ENCODE measurements at regions not wholly inside any gene's neighbourhood (a gene's known extent, or its start where the extent isn't known, plus 50 kb on each side); places are given as distances from the start of the nearest gene placed in this dataset.

DNA sequence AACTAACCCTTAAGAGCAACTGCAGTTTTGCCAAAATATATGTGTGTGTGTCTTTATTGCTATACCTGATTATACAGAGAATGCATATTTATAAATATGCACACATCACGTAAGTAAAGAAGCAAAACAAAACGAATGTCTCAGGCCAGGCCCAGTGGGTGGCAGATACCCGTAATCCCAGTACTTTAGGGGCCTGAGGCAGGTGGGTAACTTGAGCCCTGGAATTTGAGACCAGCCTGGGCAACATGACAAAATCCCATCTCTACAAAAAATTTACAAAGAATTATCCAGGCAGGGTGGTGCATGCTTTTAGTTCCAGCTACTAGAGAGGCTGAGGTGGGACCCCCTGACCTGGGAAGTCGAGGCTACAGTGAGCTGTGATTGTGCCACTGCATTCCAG is 745.3 kb downstream of the SATB2 start:
- Histone ChIP-seq H3K27ac (ENCODE audit: low read length) (no peak overlapping the region), H3K9me3 (ENCODE audit: control insufficient read depth in 2 of 2, low read length in 2 of 2) (no peaks in the 10 kb centered on the region), H3K36me3 (ENCODE audit: control insufficient read depth in 2 of 2, insufficient read depth in 2 of 2, low read length in 2 of 2) (no peaks in the 10 kb centered on the region), H3K4me1 (ENCODE audit: control insufficient read depth, insufficient read depth, low read length) (no peaks in the 10 kb centered on the region), H3K27me3 (ENCODE audit: control insufficient read depth in 1 of 2, insufficient read depth in 2 of 2, low read length in 2 of 2) (no peaks in the 10 kb centered on the region), H3K9ac (ENCODE audit: low read length in 2 of 2) (no peak overlapping the region), H3K4me3 (ENCODE audit: low read length in 2 of 2) (no peak overlapping the region)

DNA sequence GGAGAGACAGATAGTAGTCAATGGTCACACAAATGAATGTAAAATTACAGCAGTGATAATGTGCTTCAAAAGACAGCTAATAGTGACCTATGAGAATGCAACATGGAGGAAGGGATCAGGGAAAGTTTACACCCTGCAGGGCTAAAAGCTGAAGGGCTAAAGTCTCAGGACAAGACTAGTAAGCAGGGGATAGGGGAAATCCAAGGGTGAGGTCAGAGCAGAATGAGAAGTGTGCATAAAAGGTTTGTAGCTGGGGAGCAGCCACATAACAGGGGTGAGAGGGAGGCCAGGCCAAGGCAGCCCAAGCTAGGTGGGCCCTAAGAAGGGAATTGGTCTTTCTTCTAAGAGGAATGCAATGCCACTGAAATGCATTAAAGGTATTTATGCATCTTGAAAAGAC is 746.3 kb downstream of the SATB2 start:
- H3K36me3 ChIP-seq (ENCODE audit: control insufficient read depth in 2 of 2, insufficient read depth in 2 of 2, low read length in 2 of 2): no peaks in the 10 kb centered on the region
- no peak overlapping the region for H3K27ac ChIP-seq (ENCODE audit: low read length)
- no peaks in the 10 kb centered on the region for H3K27me3 ChIP-seq (ENCODE audit: control insufficient read depth in 1 of 2, insufficient read depth in 2 of 2, low read length in 2 of 2)
- H3K9me3 ChIP-seq (ENCODE audit: control insufficient read depth in 2 of 2, low read length in 2 of 2): no peaks in the 10 kb centered on the region
- no peak overlapping the region for H3K9ac ChIP-seq (ENCODE audit: low read length in 2 of 2)
- H3K4me3 ChIP-seq (ENCODE audit: low read length in 2 of 2): no peak overlapping the region
- H3K4me1 ChIP-seq (ENCODE audit: control insufficient read depth, insufficient read depth, low read length): no peaks in the 10 kb centered on the region

DNA sequence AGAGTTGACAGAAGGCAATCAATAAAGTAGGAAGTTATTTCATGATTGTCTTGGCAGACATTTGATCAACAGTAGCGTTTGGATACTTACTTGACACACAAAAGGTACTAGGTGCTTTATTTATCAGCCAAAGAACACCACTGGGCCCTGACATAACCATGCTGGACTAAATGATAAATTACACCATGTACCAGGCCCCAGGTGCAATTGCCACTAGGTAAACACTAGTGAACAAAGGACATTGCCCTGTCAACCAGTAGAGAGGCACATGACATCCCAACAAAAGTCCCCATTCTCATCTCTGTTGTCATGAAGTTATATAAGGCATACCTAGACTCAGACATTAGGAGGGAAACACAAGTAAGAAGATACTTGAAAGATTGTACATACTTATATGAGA is 747.2 kb downstream of the SATB2 start:
- Histone ChIP-seq H3K27ac (ENCODE audit: low read length) (no peak overlapping the region), H3K9ac (ENCODE audit: low read length in 2 of 2) (no peak overlapping the region), H3K4me3 (ENCODE audit: low read length in 2 of 2) (no peak overlapping the region), H3K36me3 (ENCODE audit: control insufficient read depth in 2 of 2, insufficient read depth in 2 of 2, low read length in 2 of 2) (no peaks in the 10 kb centered on the region), H3K27me3 (ENCODE audit: control insufficient read depth in 1 of 2, insufficient read depth in 2 of 2, low read length in 2 of 2) (no peaks in the 10 kb centered on the region), H3K4me1 (ENCODE audit: control insufficient read depth, insufficient read depth, low read length) (no peaks in the 10 kb centered on the region), H3K9me3 (ENCODE audit: control insufficient read depth in 2 of 2, low read length in 2 of 2) (no peaks in the 10 kb centered on the region)

DNA sequence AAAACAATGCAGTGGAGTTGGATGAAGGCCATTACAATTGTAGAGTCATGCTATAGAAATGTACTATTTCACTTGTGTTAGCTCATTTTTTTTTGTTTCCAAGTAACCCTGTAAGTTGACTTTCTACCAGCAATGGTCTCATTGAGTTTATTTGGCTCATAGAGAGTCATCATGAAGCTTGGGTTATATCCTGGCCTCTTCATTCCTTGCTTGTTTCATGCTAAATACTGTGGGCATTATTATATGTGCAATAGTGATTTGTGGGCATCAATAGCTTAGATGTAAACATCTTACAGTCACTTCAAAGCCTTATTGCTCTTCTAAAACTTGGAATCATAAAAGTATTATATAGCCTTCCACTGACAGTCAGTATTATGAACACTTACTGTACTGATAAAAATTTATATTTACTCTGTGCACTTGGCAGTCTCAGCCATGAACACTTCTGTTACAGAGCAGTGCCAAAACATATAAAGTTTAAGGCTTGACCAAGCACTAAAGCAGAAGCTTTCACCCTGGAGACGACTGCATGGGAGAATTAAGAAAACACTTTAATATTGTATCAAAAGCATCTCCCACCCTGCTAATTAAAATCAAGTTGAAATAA is 751.2 kb downstream of the SATB2 start:
- Histone ChIP-seq H3K27ac (ENCODE audit: low read length) (no peak overlapping the region), H3K27me3 (ENCODE audit: control insufficient read depth in 1 of 2, insufficient read depth in 2 of 2, low read length in 2 of 2) (no peaks in the 10 kb centered on the region), H3K9me3 (ENCODE audit: control insufficient read depth in 2 of 2, low read length in 2 of 2) (no peaks in the 10 kb centered on the region), H3K36me3 (ENCODE audit: control insufficient read depth in 2 of 2, insufficient read depth in 2 of 2, low read length in 2 of 2) (no peaks in the 10 kb centered on the region), H3K4me1 (ENCODE audit: control insufficient read depth, insufficient read depth, low read length) (no peaks in the 10 kb centered on the region), H3K9ac (ENCODE audit: low read length in 2 of 2) (no peak overlapping the region), H3K4me3 (ENCODE audit: low read length in 2 of 2) (no peak overlapping the region)

DNA sequence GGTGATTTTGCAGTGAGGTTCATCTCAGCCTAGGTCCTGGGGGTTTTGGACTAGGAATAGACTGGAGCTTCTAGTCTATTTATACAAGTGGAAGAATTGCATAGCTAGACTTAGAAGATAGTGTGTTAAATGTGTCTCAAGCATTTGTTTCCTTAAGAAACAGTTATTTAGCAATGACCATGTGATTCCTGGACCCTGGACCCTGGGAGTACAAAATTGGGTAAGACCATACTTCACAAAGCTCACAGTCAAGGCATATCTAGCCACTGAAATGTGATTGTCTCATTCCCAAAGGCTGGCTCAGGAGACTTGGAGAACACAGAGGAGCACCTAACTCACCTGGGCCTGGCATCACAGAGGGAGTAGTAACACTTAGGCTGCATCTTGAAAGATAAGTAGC is 754.5 kb downstream of the SATB2 start:
- Histone ChIP-seq H3K9me3 (ENCODE audit: control insufficient read depth in 2 of 2, low read length in 2 of 2) (no peaks in the 10 kb centered on the region), H3K27ac (ENCODE audit: low read length) (no peak overlapping the region), H3K27me3 (ENCODE audit: control insufficient read depth in 1 of 2, insufficient read depth in 2 of 2, low read length in 2 of 2) (no peaks in the 10 kb centered on the region), H3K9ac (ENCODE audit: low read length in 2 of 2) (no peak overlapping the region), H3K36me3 (ENCODE audit: control insufficient read depth in 2 of 2, insufficient read depth in 2 of 2, low read length in 2 of 2) (no peaks in the 10 kb centered on the region), H3K4me1 (ENCODE audit: control insufficient read depth, insufficient read depth, low read length) (no peaks in the 10 kb centered on the region), H3K4me3 (ENCODE audit: low read length in 2 of 2) (no peak overlapping the region)

DNA sequence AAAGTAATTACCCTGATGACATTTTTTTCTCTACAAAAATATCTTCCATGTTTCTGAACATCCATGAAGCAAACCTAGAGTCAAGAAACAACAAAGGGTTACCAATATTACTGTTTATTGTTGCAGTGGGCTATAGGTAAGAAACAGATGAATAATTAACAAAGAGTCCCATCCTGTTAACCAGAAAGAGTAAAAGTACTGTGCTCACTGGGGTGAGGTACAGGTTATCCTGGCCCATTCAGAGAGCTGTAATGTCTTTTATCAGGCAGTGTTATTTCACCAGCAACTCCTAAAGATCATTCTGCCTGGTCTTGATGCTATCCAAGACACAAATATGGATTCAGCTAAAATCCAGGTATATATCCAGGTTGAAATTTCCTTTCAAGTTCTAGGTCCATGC is 754.9 kb downstream of the SATB2 start:
- H3K9me3 ChIP-seq (ENCODE audit: control insufficient read depth in 2 of 2, low read length in 2 of 2): no peaks in the 10 kb centered on the region
- no peak overlapping the region for H3K4me3 ChIP-seq (ENCODE audit: low read length in 2 of 2)
- no peak overlapping the region for H3K27ac ChIP-seq (ENCODE audit: low read length)
- no peaks in the 10 kb centered on the region for H3K27me3 ChIP-seq (ENCODE audit: control insufficient read depth in 1 of 2, insufficient read depth in 2 of 2, low read length in 2 of 2)
- H3K4me1 ChIP-seq (ENCODE audit: control insufficient read depth, insufficient read depth, low read length): no peaks in the 10 kb centered on the region
- H3K9ac ChIP-seq (ENCODE audit: low read length in 2 of 2): no peak overlapping the region
- no peaks in the 10 kb centered on the region for H3K36me3 ChIP-seq (ENCODE audit: control insufficient read depth in 2 of 2, insufficient read depth in 2 of 2, low read length in 2 of 2)

DNA sequence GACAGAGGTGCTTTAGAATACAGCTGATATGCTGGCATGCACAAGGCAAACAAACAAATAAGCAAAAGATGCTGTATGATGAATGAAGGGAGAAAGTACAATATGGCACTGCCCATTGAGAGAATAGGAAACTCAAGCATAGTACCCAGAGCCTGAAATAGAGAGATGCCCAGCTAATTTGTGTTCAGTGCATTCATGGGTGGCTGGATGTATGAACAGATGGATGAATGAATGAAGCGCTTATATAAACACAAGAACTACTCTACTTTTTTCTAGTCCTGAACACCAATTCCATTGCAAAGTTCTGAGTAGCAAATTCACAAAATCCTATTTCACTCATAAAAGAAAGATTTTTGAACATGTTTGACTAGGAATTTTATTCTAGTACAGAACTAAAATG is 756.3 kb downstream of the SATB2 start:
- Histone ChIP-seq H3K4me1 (ENCODE audit: control insufficient read depth, insufficient read depth, low read length) (no peaks in the 10 kb centered on the region), H3K27me3 (ENCODE audit: control insufficient read depth in 1 of 2, insufficient read depth in 2 of 2, low read length in 2 of 2) (no peaks in the 10 kb centered on the region), H3K4me3 (ENCODE audit: low read length in 2 of 2) (no peak overlapping the region), H3K36me3 (ENCODE audit: control insufficient read depth in 2 of 2, insufficient read depth in 2 of 2, low read length in 2 of 2) (no peaks in the 10 kb centered on the region), H3K27ac (ENCODE audit: low read length) (no peak overlapping the region), H3K9ac (ENCODE audit: low read length in 2 of 2) (no peak overlapping the region), H3K9me3 (ENCODE audit: control insufficient read depth in 2 of 2, low read length in 2 of 2) (no peaks in the 10 kb centered on the region)

DNA sequence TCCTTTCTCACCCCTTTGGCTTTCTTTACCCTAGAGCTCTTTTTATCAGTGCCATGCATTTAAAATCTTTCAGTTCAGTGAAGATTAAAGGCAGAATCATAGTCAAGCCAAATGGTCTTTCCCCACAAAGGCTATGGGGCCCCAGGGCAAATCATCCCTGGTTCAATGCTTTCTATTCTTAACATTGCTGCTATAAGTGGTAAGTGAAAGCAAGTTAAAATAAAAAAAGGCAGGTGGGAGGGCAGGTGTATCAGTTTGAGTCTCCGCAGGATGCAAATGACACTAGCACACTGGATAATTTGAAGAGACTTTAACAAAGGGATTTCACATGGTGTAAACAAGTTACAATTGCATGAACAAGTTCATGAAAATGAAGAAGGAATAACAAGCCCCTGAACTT is 757.4 kb downstream of the SATB2 start:
- H3K27me3 ChIP-seq (ENCODE audit: control insufficient read depth in 1 of 2, insufficient read depth in 2 of 2, low read length in 2 of 2): no peaks in the 10 kb centered on the region
- no peaks in the 10 kb centered on the region for H3K9me3 ChIP-seq (ENCODE audit: control insufficient read depth in 2 of 2, low read length in 2 of 2)
- no peaks in the 10 kb centered on the region for H3K4me1 ChIP-seq (ENCODE audit: control insufficient read depth, insufficient read depth, low read length)
- H3K36me3 ChIP-seq (ENCODE audit: control insufficient read depth in 2 of 2, insufficient read depth in 2 of 2, low read length in 2 of 2): no peaks in the 10 kb centered on the region
- no peak overlapping the region for H3K9ac ChIP-seq (ENCODE audit: low read length in 2 of 2)
- H3K4me3 ChIP-seq (ENCODE audit: low read length in 2 of 2): no peak overlapping the region
- H3K27ac ChIP-seq (ENCODE audit: low read length): no peak overlapping the region

DNA sequence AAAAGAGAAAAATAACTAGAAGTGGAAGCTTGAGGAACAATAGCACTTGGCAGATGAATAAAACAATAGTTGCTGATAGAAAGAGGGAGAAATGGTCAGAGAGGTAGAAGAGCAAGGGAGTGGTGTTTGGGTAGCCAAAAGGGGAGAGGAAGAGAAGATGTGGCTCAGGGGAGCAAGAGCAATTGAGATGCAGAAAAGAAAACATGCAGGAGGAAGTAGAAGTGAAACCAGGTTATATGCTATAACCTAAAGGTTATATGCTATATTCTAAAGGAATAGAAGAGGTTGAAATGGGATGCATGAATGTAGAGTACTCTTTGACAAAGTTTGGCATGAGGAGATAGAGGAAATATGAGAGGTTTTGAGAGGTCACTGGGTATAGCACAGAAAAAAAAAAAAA is 759.5 kb downstream of the SATB2 start:
- Histone ChIP-seq H3K9ac (ENCODE audit: low read length in 2 of 2) (no peak overlapping the region), H3K36me3 (ENCODE audit: control insufficient read depth in 2 of 2, insufficient read depth in 2 of 2, low read length in 2 of 2) (no peaks in the 10 kb centered on the region), H3K27me3 (ENCODE audit: control insufficient read depth in 1 of 2, insufficient read depth in 2 of 2, low read length in 2 of 2) (no peaks in the 10 kb centered on the region), H3K27ac (ENCODE audit: low read length) (no peak overlapping the region), H3K9me3 (ENCODE audit: control insufficient read depth in 2 of 2, low read length in 2 of 2) (no peaks in the 10 kb centered on the region), H3K4me3 (ENCODE audit: low read length in 2 of 2) (no peak overlapping the region), H3K4me1 (ENCODE audit: control insufficient read depth, insufficient read depth, low read length) (no peaks in the 10 kb centered on the region)

DNA sequence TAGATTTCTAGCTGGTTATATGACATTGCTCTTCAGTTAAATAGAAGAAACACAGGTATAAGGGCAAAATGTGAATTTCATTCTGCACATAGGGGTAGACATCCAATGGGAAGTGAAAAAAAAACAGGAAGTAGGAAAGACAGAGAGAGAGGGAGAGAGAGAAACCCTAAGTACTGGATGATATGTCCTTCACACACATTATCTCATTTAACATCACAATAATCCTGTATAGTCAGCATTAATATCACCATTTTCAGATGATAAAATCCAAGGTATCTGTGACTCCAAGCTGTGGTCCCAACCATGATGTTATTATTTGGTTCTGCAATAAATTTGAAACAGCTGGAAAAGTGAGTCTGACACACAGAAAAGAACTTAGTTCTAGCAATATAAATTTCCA is 759.9 kb downstream of the SATB2 start:
- H3K27ac ChIP-seq (ENCODE audit: low read length): no peak overlapping the region
- H3K4me1 ChIP-seq (ENCODE audit: control insufficient read depth, insufficient read depth, low read length): no peaks in the 10 kb centered on the region
- no peak overlapping the region for H3K4me3 ChIP-seq (ENCODE audit: low read length in 2 of 2)
- no peaks in the 10 kb centered on the region for H3K36me3 ChIP-seq (ENCODE audit: control insufficient read depth in 2 of 2, insufficient read depth in 2 of 2, low read length in 2 of 2)
- no peak overlapping the region for H3K9ac ChIP-seq (ENCODE audit: low read length in 2 of 2)
- H3K9me3 ChIP-seq (ENCODE audit: control insufficient read depth in 2 of 2, low read length in 2 of 2): no peaks in the 10 kb centered on the region
- no peaks in the 10 kb centered on the region for H3K27me3 ChIP-seq (ENCODE audit: control insufficient read depth in 1 of 2, insufficient read depth in 2 of 2, low read length in 2 of 2)

DNA sequence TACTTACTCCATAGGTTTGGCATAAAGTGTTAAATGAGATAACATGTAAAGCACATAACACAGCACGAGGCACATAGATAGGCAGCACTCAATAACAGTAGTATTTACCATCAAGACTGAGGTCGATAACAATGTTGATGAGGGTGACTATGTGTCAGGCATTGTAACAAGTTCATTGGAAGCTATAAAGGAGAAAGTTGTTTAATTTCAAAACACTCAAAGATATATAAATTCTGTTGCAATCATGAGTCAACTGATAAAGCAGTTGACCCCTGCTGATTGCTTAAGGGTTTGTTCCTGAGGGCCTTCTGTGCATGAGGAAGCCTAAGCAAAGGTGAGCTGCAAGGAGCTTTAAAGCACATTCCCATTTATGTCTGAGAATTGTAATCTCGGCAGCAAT is 760.5 kb downstream of the SATB2 start:
- no peak overlapping the region for H3K9ac ChIP-seq (ENCODE audit: low read length in 2 of 2)
- H3K9me3 ChIP-seq (ENCODE audit: control insufficient read depth in 2 of 2, low read length in 2 of 2): no peaks in the 10 kb centered on the region
- no peak overlapping the region for H3K4me3 ChIP-seq (ENCODE audit: low read length in 2 of 2)

More for the DNA sequence above, 760.5 kb downstream of the SATB2 start:
- Histone ChIP-seq H3K36me3 (ENCODE audit: control insufficient read depth in 2 of 2, insufficient read depth in 2 of 2, low read length in 2 of 2) (no peaks in the 10 kb centered on the region), H3K27ac (ENCODE audit: low read length) (no peak overlapping the region), H3K4me1 (ENCODE audit: control insufficient read depth, insufficient read depth, low read length) (no peaks in the 10 kb centered on the region), H3K27me3 (ENCODE audit: control insufficient read depth in 1 of 2, insufficient read depth in 2 of 2, low read length in 2 of 2) (no peaks in the 10 kb centered on the region)

All from stomach smooth muscle (tissue), 2 donors.